C4-2B (cell line): ENCODE measurements at regions not wholly inside any gene's neighbourhood (a gene's known extent, or its start where the extent isn't known, plus 50 kb on each side); places are given as distances from the start of the nearest gene placed in this dataset.
A peak's percentile ranks its signal among the peaks of the same experiment; 100 is the strongest.
"Not testable (repeated sequence)": the region's sequence is repeated elsewhere in the genome, so short reads cannot be mapped to it uniquely, and the experiment has no call there.

Experiments used
- H3K27ac ChIP-seq: fragments of 450-650 bp; 2 replicates; pipeline ENCODE4 v1.5.1; 2017
- CTCF ChIP-seq: fragments of 450-650 bp; conservative IDR thresholded peaks from 2 replicates; pipeline ENCODE4 v1.5.1; 2017; ENCODE audit warnings: mild to moderate bottlenecking
- ZFX ChIP-seq: fragments of 450-650 bp; IDR thresholded peaks from 2 replicates; pipeline ENCODE4 v1.6.1; 2017

- TF ChIP-seq CTCF, result no peak
- no peak for TF ChIP-seq ZFX
These were observed 155.7 kb upstream of the TMEM229A start for GRCh38 chr7:124188576-124188975.

GRCh38 chr7:124187962-124188361 is 155.1 kb upstream of the TMEM229A start:
- no peak overlapping the region for H3K27ac ChIP-seq
- TF ChIP-seq CTCF (no peak), ZFX (no peak)

More at GRCh38 chr7:124188576-124188975, 155.7 kb upstream of the TMEM229A start:
- no peak overlapping the region for H3K27ac ChIP-seq

- TF ChIP-seq CTCF, result no peak
- no peak for TF ChIP-seq ZFX
- no peak overlapping the region for H3K27ac ChIP-seq
These were observed 150.8 kb upstream of the TMEM229A start for GRCh38 chr7:124183649-124184048.

- TF ChIP-seq ZFX (no peak), CTCF (no peak)
- no peak overlapping the region for H3K27ac ChIP-seq
These were observed 146.8 kb upstream of the TMEM229A start for GRCh38 chr7:124179641-124180040.

- no peak overlapping the region for H3K27ac ChIP-seq
- TF ChIP-seq ZFX (no peak), CTCF (no peak)
These were observed 145.0 kb upstream of the TMEM229A start for GRCh38 chr7:124177891-124178290.

GRCh38 chr7:124171812-124172211 is 138.9 kb upstream of the TMEM229A start:
- not testable (repeated sequence) for H3K27ac ChIP-seq

- H3K27ac ChIP-seq, result no peak overlapping the region
- no peak for TF ChIP-seq ZFX
- peak; percentile 52 for TF ChIP-seq CTCF
These were observed 138.2 kb upstream of the TMEM229A start for GRCh38 chr7:124171068-124171467.

GRCh38 chr7:124168616-124169015 is 135.7 kb upstream of the TMEM229A start:
- no peak for TF ChIP-seq CTCF
- no peak for TF ChIP-seq ZFX
- no peak overlapping the region for H3K27ac ChIP-seq
